GM12878 (cell line): ENCODE measurements at regions not wholly inside any gene's neighbourhood (a gene's known extent, or its start where the extent isn't known, plus 50 kb on each side); places are given as distances from the start of the nearest gene placed in this dataset.

Experiments used
- ATAC-seq: fragments of 200-7000 bp; cut with Tn5 transposase; 3 replicates; pipeline ENCODE4 v1.9.1; 2020; ENCODE audit warnings: mild to moderate bottlenecking, moderate library complexity
- BruUV-seq: library from RNA; stranded (reverse); fragments of 400-500 nt; replicated peaks from 2 replicates; lab custom pipeline; 2021; lab: Mats Ljungman, UMichigan
- CTCF ChIA-PET: fragments of 300-600 bp; sonication (Branson Sonifier 250); formaldehyde crosslinking; extraction: SDS; loops from one replicate; lab custom pipeline; 2021; ENCODE audit warnings: inconsistent platforms; lab: Yijun Ruan, JAX
- POLR2A ChIA-PET: fragments of 350-600 bp; formaldehyde crosslinking; extraction: SDS; loops from one replicate; lab custom pipeline; 2021; ENCODE audit warnings: inconsistent platforms; lab: Charles Lee
- RAD21 ChIA-PET: fragments of 300-600 bp; sonication (Branson Sonifier 250); formaldehyde crosslinking; loops from one replicate; lab custom pipeline; 2023; ENCODE audit warnings: antibody characterized with exemption; ENCODE audit not compliant: unreplicated experiment; lab: Charles Lee
- SMC1A ChIA-PET: fragments of 300-600 bp; sonication (Branson Sonifier 250); formaldehyde crosslinking; loops from one replicate; lab custom pipeline; 2023; ENCODE audit not compliant: unreplicated experiment, uncharacterized antibody; lab: Charles Lee
- DNase-seq: peaks from one replicate; pipeline ENCODE4 v3.0.0-alpha.2; 2011; ENCODE audit warnings: low read depth, low spot score
- FAIRE-seq: peaks from 3 replicates; lab custom pipeline; 2011; peaks lifted over from hg19 to GRCh38; lab: Jason Lieb, UNC
- H2AFZ ChIP-seq: 2 replicates; pipeline ENCODE4 v1.6.0; 2011; ENCODE audit warnings: low read depth, low read length, control low read depth; ENCODE audit not compliant: control insufficient read depth
- H3K27ac ChIP-seq: 2 replicates; pipeline ENCODE4 v1.5.1; 2011; ENCODE audit warnings: control low read depth; ENCODE audit not compliant: control insufficient read depth, insufficient read depth
- H3K27me3 ChIP-seq, 2 experiments: replicated peaks in 1 of 2; 2 replicates each; pipeline versions ENCODE4 v1.6.0 to v1.6.1; 2011; ENCODE audit warnings: low read length in 1 of 2; ENCODE audit not compliant: control insufficient read depth in 2 of 2, insufficient read depth in 2 of 2
- H3K36me3 ChIP-seq, 2 experiments: 2 replicates each; pipeline ENCODE4 v1.5.1; 2011; ENCODE audit warnings: low read length in 1 of 2; ENCODE audit not compliant: control insufficient read depth in 2 of 2, insufficient read depth in 2 of 2
- H3K4me1 ChIP-seq: 2 replicates; pipeline ENCODE4 v1.6.1; 2011; ENCODE audit warnings: mild to moderate bottlenecking, low read length, moderate library complexity, mixed read lengths; ENCODE audit not compliant: control insufficient read depth, insufficient read depth
- H3K4me2 ChIP-seq: 2 replicates; pipeline ENCODE4 v1.6.0; 2011; ENCODE audit warnings: control low read depth; ENCODE audit not compliant: control insufficient read depth, insufficient read depth
- H3K4me3 ChIP-seq: fragments of 200-600 bp; sonication (generic); 2 replicates; pipeline ENCODE4 v1.5.1; 2016
- H3K79me2 ChIP-seq: 2 replicates; pipeline ENCODE4 v1.6.0; 2011; ENCODE audit warnings: low read length; ENCODE audit not compliant: control insufficient read depth, insufficient read depth
- H3K9ac ChIP-seq: 2 replicates; pipeline ENCODE4 v1.8.0; 2011; ENCODE audit warnings: low read length, control low read depth, mixed read lengths; ENCODE audit not compliant: control insufficient read depth, insufficient read depth
- H3K9me3 ChIP-seq: replicated peaks from 3 replicates; pipeline ENCODE4 v1.5.1; 2011; ENCODE audit warnings: mild to moderate bottlenecking, low read length; ENCODE audit not compliant: control insufficient read depth, insufficient read depth
- H4K20me1 ChIP-seq: 2 replicates; pipeline ENCODE4 v1.6.0; 2011; ENCODE audit not compliant: control insufficient read depth, insufficient read depth
- CEBPB ChIP-seq, 2 experiments: fragments of 150-350 bp in 1 of 2; IDR thresholded peaks; 2 replicates each; pipeline ENCODE4 v1.6.1; 2012 to 2014; ENCODE audit warnings: low read depth in 2 of 2, low read length in 2 of 2, borderline replicate concordance in 1 of 2, inconsistent platforms in 1 of 2
- CREB1 ChIP-seq: IDR thresholded peaks from 2 replicates; pipeline ENCODE4 v1.6.1; 2012; ENCODE audit warnings: low read depth, mild to moderate bottlenecking, inconsistent platforms
- HCFC1 ChIP-seq: fragments of 150-350 bp; IDR thresholded peaks from 2 replicates; pipeline ENCODE4 v1.6.1; 2014; ENCODE audit warnings: low read length
- HSF1 ChIP-seq: fragments of 150-350 bp; IDR thresholded peaks from 2 replicates; pipeline ENCODE4 v1.6.1; 2014; ENCODE audit warnings: mild to moderate bottlenecking, low read depth, low read length
- NBN ChIP-seq: fragments of 450-650 bp; IDR thresholded peaks from 2 replicates; pipeline ENCODE4 v1.6.1; 2016
- NR2C1 ChIP-seq: fragments of 450-650 bp; IDR thresholded peaks from 2 replicates; pipeline ENCODE4 v1.6.1; 2017; ENCODE audit warnings: antibody characterized with exemption, mild to moderate bottlenecking, moderate library complexity
- STAT1 ChIP-seq: fragments of 450-650 bp; conservative IDR thresholded peaks from 2 replicates; pipeline ENCODE4 v1.6.1; 2014; ENCODE audit warnings: antibody characterized with exemption, mild to moderate bottlenecking
- ZBTB11 ChIP-seq: fragments of 450-650 bp; formaldehyde crosslinking; IDR thresholded peaks from 2 replicates; pipeline ENCODE4 v1.5.0; 2022; ENCODE audit warnings: mild to moderate bottlenecking, missing genetic modification characterization
- WGBS: methylation state at CpG from one replicate; pipeline ENCODE4 v1.1.6; 2016; ENCODE audit warnings: low lambda C conversion rate; ENCODE audit not compliant: insufficient replicate concordance, insufficient coverage; ENCODE audit errors: missing lambda C conversion rate; 5-methylcytosine and 5-hydroxymethylcytosine counted together
- in situ Hi-C: fragments of 300-500 bp; cut with MboI; formaldehyde crosslinking; loops from 9 replicates; pipeline ENCODE4 v1.14.3; 2018; ENCODE audit warnings: mixed read lengths
- intact Hi-C: fragments of 100-400 bp; cut with micrococcal nuclease; formaldehyde crosslinking; loops from one replicate; pipeline ENCODE4 v1.14.2; 2022; ENCODE audit not compliant: unreplicated experiment

DNA sequence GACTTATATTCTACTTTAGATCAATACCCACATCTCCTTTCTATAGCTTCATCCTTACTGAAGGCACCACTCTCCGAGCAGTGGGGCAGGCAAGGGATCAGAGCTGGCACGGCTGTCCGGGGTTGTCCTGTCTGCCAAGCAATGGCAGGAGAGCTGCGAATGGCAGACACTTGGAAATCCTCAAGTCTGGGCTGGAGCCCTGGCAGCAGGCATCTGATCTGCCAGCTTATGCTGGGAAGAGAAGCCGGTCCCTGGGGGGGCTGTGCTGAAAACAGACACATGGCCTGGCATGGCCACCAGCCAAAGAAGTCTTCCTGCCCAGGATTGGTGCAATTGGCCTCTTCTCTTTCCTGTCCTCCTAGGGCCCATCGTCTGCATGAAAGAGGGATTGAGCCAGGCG lies 280.2 kb upstream of the PWP1 start:
- RAD21 ChIA-PET: interaction anchor here (1.3 kb wide), 1 partner anchor 274 kb away, joined by 5 read pairs; no protein-coding TSS in a partner anchor
- H3K9ac ChIP-seq: no peak overlapping the region
- no peaks in the 10 kb centered on the region for H4K20me1 ChIP-seq
- DNase-seq (no peak), FAIRE-seq (no peak), ATAC-seq (no peak)
- H3K4me1 ChIP-seq: no peaks in the 10 kb centered on the region
- no peak overlapping the region for H3K4me3 ChIP-seq
- TF ChIP-seq CEBPB (IDR thresholded peaks at IDR 0.05; ENCODE audit: borderline replicate concordance in 1 of 2, low read depth in 2 of 2, low read length in 2 of 2): no peak
- H2AFZ ChIP-seq: no peak overlapping the region
- intact Hi-C loops: no loop called here
- no peak overlapping the region for H3K4me2 ChIP-seq
- BruUV-seq: no TSS peak
- POLR2A ChIA-PET: interaction anchor here (0.6 kb wide), 1 partner anchor 19 kb away, joined by 6 read pairs; no protein-coding TSS in a partner anchor
- SMC1A ChIA-PET: interaction anchor here (1.0 to 1.4 kb wide), 2 partner anchors 204 to 274 kb away, joined by 3 to 4 read pairs; no protein-coding TSS in a partner anchor
- H3K36me3 ChIP-seq: no peaks in the 10 kb centered on the region
- CTCF ChIA-PET: interaction anchor here (1.0 to 12.6 kb wide), 4 partner anchors 101 to 274 kb away, joined by 3 to 188 read pairs (median 8); no protein-coding TSS in a partner anchor
- H3K27me3 ChIP-seq: no peaks in the 10 kb centered on the region; a peak in 1 of 4 replicates
- 30% methylated on average over 7 of the region's 7 CpGs for WGBS
- no peaks in the 10 kb centered on the region for H3K9me3 ChIP-seq
- no peak overlapping the region for H3K27ac ChIP-seq
- no peaks in the 10 kb centered on the region for H3K79me2 ChIP-seq
- in situ Hi-C loops: no loop called here

GRCh38 chr12:107406932-107407331 lies 278.7 kb upstream of the PWP1 start:
- WGBS: 41% methylated on average over 5 of the region's 5 CpGs
- BruUV-seq: no TSS peak
- ChIA-PET RAD21 (interaction anchor here (0.8 kb wide), 1 partner anchor 276 kb away, joined by 4 read pairs; no protein-coding TSS in a partner anchor), SMC1A (no interaction called here), POLR2A (no interaction called here), CTCF (interaction anchor here (1.2 to 12.6 kb wide), 3 partner anchors 204 to 984 kb away, joined by 3 to 188 read pairs (median 4); no protein-coding TSS in a partner anchor)
- no peak overlapping the region for H3K4me3 ChIP-seq
- no peak overlapping the region for H3K9ac ChIP-seq
- intact Hi-C loops (no loop called here), in situ Hi-C loops (no loop called here)
- TF ChIP-seq STAT1: no peak
- TF ChIP-seq HSF1: no peak
- TF ChIP-seq ZBTB11 (CRISPR knock-in tag): no peak
- no peak for TF ChIP-seq NBN
- TF ChIP-seq NR2C1: no peak
- no peak for TF ChIP-seq HCFC1
- TF ChIP-seq CREB1: no peak
- no peaks in the 10 kb centered on the region; a peak in 1 of 4 replicates for H3K27me3 ChIP-seq
- no peaks in the 10 kb centered on the region for H3K4me1 ChIP-seq
- H4K20me1 ChIP-seq: no peaks in the 10 kb centered on the region
- DNase-seq (no peak), ATAC-seq (no peak), FAIRE-seq (no peak)
- H3K27ac ChIP-seq: no peak overlapping the region
- H3K9me3 ChIP-seq: no peaks in the 10 kb centered on the region
- no peak overlapping the region for H2AFZ ChIP-seq
- no peak overlapping the region for H3K4me2 ChIP-seq
- H3K79me2 ChIP-seq: no peaks in the 10 kb centered on the region
- H3K36me3 ChIP-seq: no peaks in the 10 kb centered on the region
